Hepatocyte (in vitro differentiated cells): ENCODE measurements at regions not wholly inside any gene's neighbourhood (a gene's known extent, or its start where the extent isn't known, plus 50 kb on each side); places are given as distances from the start of the nearest gene placed in this dataset.

Experiments
- EZH2 ChIP-seq: fragments of 200-600 bp; sonication (generic); IDR thresholded peaks from 2 replicates; pipeline ENCODE4 v1.6.1; 2016; ENCODE audit warnings: antibody characterized with exemption, mild to moderate bottlenecking, borderline replicate concordance
- EZH2phosphoT487 ChIP-seq: fragments of 200-600 bp; sonication (generic); IDR thresholded peaks from one replicate; pipeline ENCODE4 v1.6.1; 2018; ENCODE audit warnings: antibody characterized with exemption, mild to moderate bottlenecking, low read depth, moderate library complexity; ENCODE audit not compliant: unreplicated experiment, severe bottlenecking
- TF ChIP-seq, protein P1 (sequence below): fragments of 200-600 bp; sonication (generic); IDR thresholded peaks from 2 replicates; pipeline ENCODE4 v1.5.1; 2016; ENCODE audit warnings: antibody characterized with exemption, mild to moderate bottlenecking; ENCODE audit not compliant: poor library complexity

DNA sequence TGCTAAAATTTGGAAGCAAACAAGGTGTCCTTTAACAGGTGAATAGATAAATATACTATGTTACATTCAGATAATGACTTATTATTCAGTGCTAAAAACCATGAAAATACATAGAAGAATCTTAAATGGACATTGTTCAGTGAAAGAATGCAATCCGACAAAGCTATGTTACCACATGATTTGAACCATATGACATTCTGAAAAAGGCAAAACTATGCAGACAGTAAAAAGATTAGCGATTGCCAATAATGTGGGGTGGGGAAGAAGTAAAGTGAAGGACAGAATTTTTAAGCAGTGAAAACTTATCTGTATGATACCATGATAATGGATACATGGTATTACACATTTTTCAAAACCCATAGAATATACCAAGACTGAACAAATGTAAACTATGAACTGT, 926.9 kb downstream of the FAT4 start:
- TF ChIP-seq EZH2, result no peak
- TF ChIP-seq, protein P1, sequence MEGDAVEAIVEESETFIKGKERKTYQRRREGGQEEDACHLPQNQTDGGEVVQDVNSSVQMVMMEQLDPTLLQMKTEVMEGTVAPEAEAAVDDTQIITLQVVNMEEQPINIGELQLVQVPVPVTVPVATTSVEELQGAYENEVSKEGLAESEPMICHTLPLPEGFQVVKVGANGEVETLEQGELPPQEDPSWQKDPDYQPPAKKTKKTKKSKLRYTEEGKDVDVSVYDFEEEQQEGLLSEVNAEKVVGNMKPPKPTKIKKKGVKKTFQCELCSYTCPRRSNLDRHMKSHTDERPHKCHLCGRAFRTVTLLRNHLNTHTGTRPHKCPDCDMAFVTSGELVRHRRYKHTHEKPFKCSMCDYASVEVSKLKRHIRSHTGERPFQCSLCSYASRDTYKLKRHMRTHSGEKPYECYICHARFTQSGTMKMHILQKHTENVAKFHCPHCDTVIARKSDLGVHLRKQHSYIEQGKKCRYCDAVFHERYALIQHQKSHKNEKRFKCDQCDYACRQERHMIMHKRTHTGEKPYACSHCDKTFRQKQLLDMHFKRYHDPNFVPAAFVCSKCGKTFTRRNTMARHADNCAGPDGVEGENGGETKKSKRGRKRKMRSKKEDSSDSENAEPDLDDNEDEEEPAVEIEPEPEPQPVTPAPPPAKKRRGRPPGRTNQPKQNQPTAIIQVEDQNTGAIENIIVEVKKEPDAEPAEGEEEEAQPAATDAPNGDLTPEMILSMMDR, result no peak
- no peak for TF ChIP-seq EZH2phosphoT487
